ENCODE measurements at regions not wholly inside any gene's neighbourhood (a gene's known extent, or its start where the extent isn't known, plus 50 kb on each side); places are given as distances from the start of the nearest gene placed in this dataset.

DNA sequence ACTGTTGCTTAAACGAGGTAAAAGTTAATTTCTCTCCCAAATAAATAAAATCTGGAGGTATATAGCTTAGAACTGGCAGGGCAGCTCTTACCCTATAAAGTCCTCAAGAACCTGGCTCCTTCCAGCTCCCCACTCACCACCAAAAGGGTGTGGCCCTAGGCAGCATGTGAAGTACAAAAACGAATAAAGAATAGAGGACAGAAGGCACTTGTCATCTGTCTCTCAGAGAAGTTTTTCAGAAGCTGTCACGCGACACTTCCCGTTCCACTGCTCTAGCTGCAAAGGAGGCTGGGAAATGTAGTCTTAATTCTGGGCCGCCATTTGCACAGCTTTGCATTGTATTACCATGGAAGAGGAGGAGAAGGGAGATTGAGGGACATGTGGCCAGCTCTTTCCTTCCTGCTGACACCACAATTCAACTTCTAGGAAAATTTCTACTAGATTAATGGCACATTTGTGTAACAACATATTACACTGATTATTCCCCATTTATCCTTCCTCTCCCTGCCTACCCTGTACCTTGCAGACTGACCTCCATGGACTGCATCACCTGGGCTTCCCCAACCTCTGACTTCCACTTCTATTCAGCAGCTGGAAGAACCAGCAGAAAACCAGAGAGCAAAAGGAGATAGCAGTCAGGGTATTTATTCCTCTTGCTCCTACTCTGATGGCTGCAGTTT, 62.2 kb downstream of the CCDC71L start:
- peak; percentile 76 for DNase-seq (ENCODE audit: low spot score)
- Histone ChIP-seq H3K4me3 (peak overlapping the region; percentile 42), H3K27ac (no peak overlapping the region)
- TF ChIP-seq, protein P1, sequence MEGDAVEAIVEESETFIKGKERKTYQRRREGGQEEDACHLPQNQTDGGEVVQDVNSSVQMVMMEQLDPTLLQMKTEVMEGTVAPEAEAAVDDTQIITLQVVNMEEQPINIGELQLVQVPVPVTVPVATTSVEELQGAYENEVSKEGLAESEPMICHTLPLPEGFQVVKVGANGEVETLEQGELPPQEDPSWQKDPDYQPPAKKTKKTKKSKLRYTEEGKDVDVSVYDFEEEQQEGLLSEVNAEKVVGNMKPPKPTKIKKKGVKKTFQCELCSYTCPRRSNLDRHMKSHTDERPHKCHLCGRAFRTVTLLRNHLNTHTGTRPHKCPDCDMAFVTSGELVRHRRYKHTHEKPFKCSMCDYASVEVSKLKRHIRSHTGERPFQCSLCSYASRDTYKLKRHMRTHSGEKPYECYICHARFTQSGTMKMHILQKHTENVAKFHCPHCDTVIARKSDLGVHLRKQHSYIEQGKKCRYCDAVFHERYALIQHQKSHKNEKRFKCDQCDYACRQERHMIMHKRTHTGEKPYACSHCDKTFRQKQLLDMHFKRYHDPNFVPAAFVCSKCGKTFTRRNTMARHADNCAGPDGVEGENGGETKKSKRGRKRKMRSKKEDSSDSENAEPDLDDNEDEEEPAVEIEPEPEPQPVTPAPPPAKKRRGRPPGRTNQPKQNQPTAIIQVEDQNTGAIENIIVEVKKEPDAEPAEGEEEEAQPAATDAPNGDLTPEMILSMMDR (IDR thresholded peaks at IDR 0.05) = no peak

GRCh38 chr7:106597751-106598546, 63.0 kb downstream of the CCDC71L start:
- DNase-seq (ENCODE audit: low spot score) = no peak
- H3K27ac ChIP-seq = no peak overlapping the region
- TF ChIP-seq, protein P1 (IDR thresholded peaks at IDR 0.05) = no peak
- H3K4me3 ChIP-seq = no peak overlapping the region

DNA sequence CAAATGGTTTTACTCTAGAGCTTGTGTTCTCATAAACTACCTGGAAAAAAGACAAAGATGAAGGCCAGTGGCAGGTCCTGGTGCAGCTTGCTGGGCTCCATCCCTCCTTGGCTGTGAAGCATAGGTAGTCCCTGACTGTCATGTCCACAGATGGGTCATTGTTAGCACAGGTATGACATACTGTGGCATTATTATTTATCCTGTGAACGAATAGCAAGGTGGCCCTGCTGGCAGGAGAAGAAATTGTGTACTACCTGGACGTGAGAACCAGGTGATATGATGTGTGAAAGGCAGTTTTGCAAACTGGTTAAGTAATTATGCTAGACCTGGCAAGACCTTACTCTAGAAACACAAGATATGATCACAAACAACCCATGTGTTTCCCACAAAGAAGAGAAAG, 63.9 kb downstream of the CCDC71L start:
- TF ChIP-seq, protein P1 (IDR thresholded peaks at IDR 0.05) = no peak
- no peak overlapping the region for H3K4me3 ChIP-seq
- H3K27ac ChIP-seq = no peak overlapping the region
- DNase-seq (ENCODE audit: low spot score) = no peak

GRCh38 chr7:106595922-106596321, 65.0 kb downstream of the CCDC71L start:
- TF ChIP-seq, protein P1 (IDR thresholded peaks at IDR 0.05) = no peak
- no peak for DNase-seq (ENCODE audit: low spot score)

DNA sequence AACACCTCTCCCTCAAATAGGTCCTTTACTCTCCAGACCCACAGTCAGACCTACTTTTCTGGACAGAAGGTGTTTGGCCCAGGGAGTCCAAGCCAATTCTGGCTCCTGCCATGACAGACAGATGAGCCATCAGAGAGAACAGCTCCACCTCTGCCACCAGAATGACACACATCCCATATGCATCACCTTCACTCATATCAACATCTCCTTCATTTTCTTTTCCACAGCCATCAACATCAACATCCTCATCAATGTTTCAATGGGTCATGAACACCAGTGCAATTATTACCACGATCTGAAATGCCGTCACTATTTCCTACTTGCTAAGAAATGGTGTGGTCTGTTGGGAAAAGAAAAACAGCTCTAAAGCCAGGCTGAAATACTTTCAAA, 67.9 kb downstream of the CCDC71L start:
- H3K27ac ChIP-seq = no peak overlapping the region
- TF ChIP-seq, protein P1 (IDR thresholded peaks at IDR 0.05) = no peak
- no peak for DNase-seq (ENCODE audit: low spot score)
- H3K4me3 ChIP-seq = no peak overlapping the region

More at GRCh38 chr7:106595922-106596321, 65.0 kb downstream of the CCDC71L start:
- no peak overlapping the region for H3K4me3 ChIP-seq
- no peak overlapping the region for H3K27ac ChIP-seq

- TF ChIP-seq, protein P1 (IDR thresholded peaks at IDR 0.05) = no peak
- Histone ChIP-seq H3K4me3 (no peak overlapping the region), H3K27ac (no peak overlapping the region)
- no peak for DNase-seq (ENCODE audit: low spot score)
Observed at GRCh38 chr7:106592282-106593027, 68.5 kb downstream of the CCDC71L start.
